Right lobe of liver (tissue), 6 donors: ENCODE measurements at regions not wholly inside any gene's neighbourhood (a gene's known extent, or its start where the extent isn't known, plus 50 kb on each side); places are given as distances from the start of the nearest gene placed in this dataset.

Experiments
- ATAC-seq, 4 donors: fragments of 200-7000 bp; cut with Tn5 transposase; one replicate each; pipeline ENCODE4 v1.9.1; 2020; ENCODE audit warnings: mild to moderate bottlenecking in 4 of 4, moderate library complexity in 4 of 4
- DNase-seq, 3 donors: peaks; one replicate each; pipeline ENCODE4 v3.0.0-alpha.2; 2020
- H3K27ac ChIP-seq, 3 donors: fragments of 200-600 bp; one replicate each; pipeline ENCODE4 v1.8.0; 2022
- H3K27me3 ChIP-seq, 2 donors: fragments of 200-600 bp; one replicate each; pipeline ENCODE4 v1.8.0; 2022
- H3K36me3 ChIP-seq, 4 donors: fragments of 200-600 bp; sonication (generic) in 1 of 4; one replicate each; pipeline versions ENCODE4 v1.5.1 to v1.8.0; 2017 to 2022; ENCODE audit warnings: control low read depth in 1 of 4
- H3K4me1 ChIP-seq, 4 donors: fragments of 200-600 bp; sonication (generic) in 1 of 4; one replicate each; pipeline versions ENCODE4 v1.5.1 to v1.8.0; 2017 to 2022; ENCODE audit warnings: control low read depth in 1 of 4
- H3K4me3 ChIP-seq, 3 donors: fragments of 200-600 bp; one replicate each; pipeline ENCODE4 v1.8.0; 2022
- H3K9me3 ChIP-seq, 4 donors: fragments of 200-600 bp; sonication (generic) in 1 of 4; one replicate each; pipeline versions ENCODE4 v1.5.1 to v1.8.0; 2017 to 2022; ENCODE audit warnings: control low read depth in 1 of 4
- POLR2A ChIP-seq: fragments of 450-650 bp; IDR thresholded peaks from one replicate; pipeline ENCODE4 v1.6.1; 2017; ENCODE audit warnings: antibody characterized with exemption, mild to moderate bottlenecking
- WGBS: methylation state at CpG from one replicate; pipeline ENCODE4 v1.1.6; 2018; ENCODE audit warnings: low coverage, low lambda C conversion rate; ENCODE audit not compliant: insufficient coverage; ENCODE audit errors: missing lambda C conversion rate; 5-methylcytosine and 5-hydroxymethylcytosine counted together
- intact Hi-C, 2 donors: fragments of 100-400 bp; cut with DNase I; formaldehyde crosslinking; loops; one replicate each; pipeline versions ENCODE4 v1.11.2 to v1.14.1; 2022
- TF ChIP-seq, protein P1 (sequence below), 4 donors: fragments of 200-600 bp in 3 of 4; fragments of 450-650 bp in 1 of 4; IDR thresholded peaks; one replicate each; pipeline versions ENCODE4 v1.5.1 to v1.8.0; 2016 to 2022; ENCODE audit warnings: antibody characterized with exemption in 4 of 4, mild to moderate bottlenecking in 2 of 4
- donor health status: DM: no; HTN: yes; CAD: no.
- donor health status: DM: no; HTN: no; CAD: no.
- donor health status: DM: no; HTN: no; CAD: no.
- donor health status: DM: no; HTN: yes; CAD: no.
- donor health status: DM: no; HTN: yes; CAD: no.

GRCh38 chr6:74814440-74814839, 391.4 kb downstream of the COL12A1 start:
- no peak overlapping the region for H3K4me3 ChIP-seq
- WGBS: no CpG with 5 or more reads among the region's 4 CpGs
- ATAC-seq (no peak), DNase-seq (no peak)
- intact Hi-C loops: no loop called here
- H3K27ac ChIP-seq: no peak overlapping the region
- no peaks in the 10 kb centered on the region for H3K4me1 ChIP-seq
- H3K36me3 ChIP-seq: no peaks in the 10 kb centered on the region
- H3K27me3 ChIP-seq: no peaks in the 10 kb centered on the region
- H3K9me3 ChIP-seq: peaks cover 0 to 9% (median 0%) of the 10 kb centered on the region in 4 donors
- no peak for TF ChIP-seq POLR2A
- TF ChIP-seq, protein P1, sequence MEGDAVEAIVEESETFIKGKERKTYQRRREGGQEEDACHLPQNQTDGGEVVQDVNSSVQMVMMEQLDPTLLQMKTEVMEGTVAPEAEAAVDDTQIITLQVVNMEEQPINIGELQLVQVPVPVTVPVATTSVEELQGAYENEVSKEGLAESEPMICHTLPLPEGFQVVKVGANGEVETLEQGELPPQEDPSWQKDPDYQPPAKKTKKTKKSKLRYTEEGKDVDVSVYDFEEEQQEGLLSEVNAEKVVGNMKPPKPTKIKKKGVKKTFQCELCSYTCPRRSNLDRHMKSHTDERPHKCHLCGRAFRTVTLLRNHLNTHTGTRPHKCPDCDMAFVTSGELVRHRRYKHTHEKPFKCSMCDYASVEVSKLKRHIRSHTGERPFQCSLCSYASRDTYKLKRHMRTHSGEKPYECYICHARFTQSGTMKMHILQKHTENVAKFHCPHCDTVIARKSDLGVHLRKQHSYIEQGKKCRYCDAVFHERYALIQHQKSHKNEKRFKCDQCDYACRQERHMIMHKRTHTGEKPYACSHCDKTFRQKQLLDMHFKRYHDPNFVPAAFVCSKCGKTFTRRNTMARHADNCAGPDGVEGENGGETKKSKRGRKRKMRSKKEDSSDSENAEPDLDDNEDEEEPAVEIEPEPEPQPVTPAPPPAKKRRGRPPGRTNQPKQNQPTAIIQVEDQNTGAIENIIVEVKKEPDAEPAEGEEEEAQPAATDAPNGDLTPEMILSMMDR (IDR thresholded peaks at IDR 0.05): no peak

DNA sequence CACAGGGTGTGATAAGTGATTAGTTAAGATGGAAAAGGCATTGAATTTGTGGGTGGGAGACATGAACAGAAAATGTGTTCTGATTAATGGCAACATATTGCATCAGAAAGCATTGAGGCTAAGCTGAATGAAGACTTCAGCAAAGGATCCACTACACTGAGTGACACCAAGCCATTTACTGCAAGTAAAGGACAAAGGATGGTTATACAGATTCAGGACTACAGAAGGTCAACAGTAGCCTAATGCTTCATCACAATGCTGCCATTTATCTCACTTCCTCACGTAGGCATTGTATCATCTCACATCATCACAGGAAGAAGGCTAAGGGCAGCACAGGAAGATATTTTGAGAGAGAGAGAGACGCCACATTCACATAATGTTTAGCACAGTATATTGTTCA, 398.2 kb downstream of the COL12A1 start:
- Histone ChIP-seq H3K9me3 (no peaks in the 10 kb centered on the region), H3K27me3 (peaks cover 0 to 3% of the 10 kb centered on the region in 2 donors), H3K27ac (no peak overlapping the region), H3K4me1 (no peaks in the 10 kb centered on the region), H3K36me3 (no peaks in the 10 kb centered on the region), H3K4me3 (no peak overlapping the region)
- ATAC-seq (no peak), DNase-seq (no peak)
- TF ChIP-seq POLR2A: no peak
- TF ChIP-seq, protein P1 (IDR thresholded peaks at IDR 0.05): no peak
- intact Hi-C loops: no loop called here
- 44% methylated on average over 2 of the region's 2 CpGs for WGBS

GRCh38 chr6:74805916-74806696, 399.7 kb downstream of the COL12A1 start:
- intact Hi-C loops: no loop called here
- TF ChIP-seq POLR2A: no peak
- TF ChIP-seq, protein P1 (IDR thresholded peaks at IDR 0.05): no peak
- H3K9me3 ChIP-seq: no peaks in the 10 kb centered on the region
- H3K4me1 ChIP-seq: no peaks in the 10 kb centered on the region
- H3K27me3 ChIP-seq: peaks cover 0 to 3% of the 10 kb centered on the region in 2 donors
- no peak overlapping the region for H3K27ac ChIP-seq
- 50% methylated on average over 5 of the region's 5 CpGs for whole genome bisulfite sequencing
- no peaks in the 10 kb centered on the region for H3K36me3 ChIP-seq
- no peak for ATAC-seq
- DNase-seq: no peak
- no peak overlapping the region for H3K4me3 ChIP-seq

GRCh38 chr6:74798302-74798701, 407.6 kb downstream of the COL12A1 start:
- no peak overlapping the region for H3K27ac ChIP-seq
- H3K4me1 ChIP-seq: no peaks in the 10 kb centered on the region
- no peaks in the 10 kb centered on the region for H3K27me3 ChIP-seq
- no peaks in the 10 kb centered on the region for H3K36me3 ChIP-seq
- H3K9me3 ChIP-seq: no peaks in the 10 kb centered on the region
- DNase-seq: no peak
- no peak overlapping the region for H3K4me3 ChIP-seq
- intact Hi-C loops: no loop called here
- TF ChIP-seq, protein P1 (IDR thresholded peaks at IDR 0.05): no peak
- WGBS: 21% methylated on average over 1 of the region's 1 CpG
- no peak for ATAC-seq
